ENCODE measurements at regions not wholly inside any gene's neighbourhood (a gene's known extent, or its start where the extent isn't known, plus 50 kb on each side); places are given as distances from the start of the nearest gene placed in this dataset.

DNA sequence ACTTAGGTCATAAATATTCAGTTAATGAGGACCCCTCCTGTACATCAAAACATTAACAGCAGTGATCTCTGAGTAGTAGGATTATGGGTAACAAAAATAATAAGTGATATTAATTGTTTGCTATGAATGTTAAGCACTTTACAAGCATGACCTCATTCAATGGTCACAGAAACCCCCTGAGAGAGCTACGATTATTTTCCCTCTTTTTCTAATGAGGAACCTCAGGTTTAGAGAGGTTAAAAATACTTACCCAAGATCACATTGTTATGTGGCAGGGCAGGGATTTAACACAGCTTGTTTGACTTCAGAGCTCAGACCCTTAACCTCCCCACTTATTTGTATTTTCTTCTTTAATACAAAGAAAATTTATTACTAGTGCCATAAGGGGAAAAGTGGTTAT, 228.2 kb downstream of the TBL1XR1 start:
- TF ChIP-seq, protein P1, sequence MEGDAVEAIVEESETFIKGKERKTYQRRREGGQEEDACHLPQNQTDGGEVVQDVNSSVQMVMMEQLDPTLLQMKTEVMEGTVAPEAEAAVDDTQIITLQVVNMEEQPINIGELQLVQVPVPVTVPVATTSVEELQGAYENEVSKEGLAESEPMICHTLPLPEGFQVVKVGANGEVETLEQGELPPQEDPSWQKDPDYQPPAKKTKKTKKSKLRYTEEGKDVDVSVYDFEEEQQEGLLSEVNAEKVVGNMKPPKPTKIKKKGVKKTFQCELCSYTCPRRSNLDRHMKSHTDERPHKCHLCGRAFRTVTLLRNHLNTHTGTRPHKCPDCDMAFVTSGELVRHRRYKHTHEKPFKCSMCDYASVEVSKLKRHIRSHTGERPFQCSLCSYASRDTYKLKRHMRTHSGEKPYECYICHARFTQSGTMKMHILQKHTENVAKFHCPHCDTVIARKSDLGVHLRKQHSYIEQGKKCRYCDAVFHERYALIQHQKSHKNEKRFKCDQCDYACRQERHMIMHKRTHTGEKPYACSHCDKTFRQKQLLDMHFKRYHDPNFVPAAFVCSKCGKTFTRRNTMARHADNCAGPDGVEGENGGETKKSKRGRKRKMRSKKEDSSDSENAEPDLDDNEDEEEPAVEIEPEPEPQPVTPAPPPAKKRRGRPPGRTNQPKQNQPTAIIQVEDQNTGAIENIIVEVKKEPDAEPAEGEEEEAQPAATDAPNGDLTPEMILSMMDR (IDR thresholded peaks at IDR 0.05; ENCODE audit: partially characterized antibody, unreplicated experiment) = no peak
- H3K9me3 Mint-ChIP-seq (ENCODE audit: unreplicated experiment) = no peaks in the 10 kb centered on the region
- no peak overlapping the region for H3K4me3 Mint-ChIP-seq (ENCODE audit: unreplicated experiment)
- no peaks in the 10 kb centered on the region for H3K4me1 Mint-ChIP-seq (ENCODE audit: low read depth, unreplicated experiment)
- H3K27me3 Mint-ChIP-seq (ENCODE audit: unreplicated experiment) = no peaks in the 10 kb centered on the region
- no peak for DNase-seq
- H3K36me3 Mint-ChIP-seq (ENCODE audit: unreplicated experiment) = no peaks in the 10 kb centered on the region
- no peak overlapping the region for H3K27ac Mint-ChIP-seq (ENCODE audit: unreplicated experiment)

DNA sequence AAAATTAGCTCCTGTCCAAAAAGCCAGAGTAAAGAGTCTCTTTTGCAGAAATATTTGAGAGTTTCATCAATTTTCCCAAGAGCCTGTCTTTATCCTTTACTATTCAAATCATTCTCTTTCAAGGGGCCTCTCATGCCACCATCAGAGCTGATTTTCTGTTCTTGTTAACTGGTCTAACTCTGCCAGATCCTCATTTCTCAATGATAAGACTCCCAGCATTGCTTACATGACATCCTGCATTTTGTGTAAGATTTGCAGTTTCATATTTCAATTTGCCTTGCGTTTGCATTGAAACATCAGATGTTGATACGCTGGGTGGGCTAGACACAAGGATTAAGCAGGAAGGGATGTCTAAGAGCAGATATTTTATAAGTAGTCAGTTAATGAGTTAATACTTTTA, 228.7 kb downstream of the TBL1XR1 start:
- Mint-ChIP-seq H3K9me3 (ENCODE audit: unreplicated experiment) (no peaks in the 10 kb centered on the region), H3K36me3 (ENCODE audit: unreplicated experiment) (no peaks in the 10 kb centered on the region)

DNA sequence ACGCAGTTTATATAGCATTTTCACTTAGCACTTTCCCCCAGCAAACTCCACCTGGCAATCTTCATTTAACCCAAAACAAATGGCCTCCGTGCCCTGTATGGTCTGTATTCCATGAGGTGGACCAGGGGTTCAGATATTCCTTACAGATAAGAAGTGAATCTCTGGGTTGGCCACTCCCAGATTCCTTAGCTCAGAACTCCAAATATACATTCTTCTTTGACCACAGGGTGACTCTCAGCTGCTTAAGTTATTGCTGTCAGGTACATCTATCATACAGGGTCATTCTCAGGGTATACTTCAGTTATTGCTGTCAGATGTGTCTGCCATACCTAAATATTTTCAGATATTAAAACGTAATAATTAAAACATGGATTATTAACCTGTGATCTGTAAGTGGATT, 229.8 kb downstream of the TBL1XR1 start:
- Mint-ChIP-seq H3K4me3 (ENCODE audit: unreplicated experiment) (no peak overlapping the region), H3K9me3 (ENCODE audit: unreplicated experiment) (no peaks in the 10 kb centered on the region), H3K27me3 (ENCODE audit: unreplicated experiment) (peaks cover 1% of the 10 kb centered on the region), H3K27ac (ENCODE audit: unreplicated experiment) (no peak overlapping the region), H3K4me1 (ENCODE audit: low read depth, unreplicated experiment) (no peaks in the 10 kb centered on the region), H3K36me3 (ENCODE audit: unreplicated experiment) (no peaks in the 10 kb centered on the region)
- TF ChIP-seq, protein P1 (IDR thresholded peaks at IDR 0.05; ENCODE audit: partially characterized antibody, unreplicated experiment) = no peak
- DNase-seq = no peak

More for the DNA sequence above, 228.7 kb downstream of the TBL1XR1 start:
- H3K27ac Mint-ChIP-seq (ENCODE audit: unreplicated experiment) = no peak overlapping the region
- H3K27me3 Mint-ChIP-seq (ENCODE audit: unreplicated experiment) = no peaks in the 10 kb centered on the region
- DNase-seq = no peak
- TF ChIP-seq, protein P1 (IDR thresholded peaks at IDR 0.05; ENCODE audit: partially characterized antibody, unreplicated experiment) = no peak
- H3K4me1 Mint-ChIP-seq (ENCODE audit: low read depth, unreplicated experiment) = no peaks in the 10 kb centered on the region
- H3K4me3 Mint-ChIP-seq (ENCODE audit: unreplicated experiment) = no peak overlapping the region

GRCh38 chr3:176964661-176965060, 232.6 kb downstream of the TBL1XR1 start:
- Mint-ChIP-seq H3K4me1 (ENCODE audit: low read depth, unreplicated experiment) (peaks cover 2% of the 10 kb centered on the region), H3K4me3 (ENCODE audit: unreplicated experiment) (no peak overlapping the region), H3K27ac (ENCODE audit: unreplicated experiment) (no peak overlapping the region), H3K27me3 (ENCODE audit: unreplicated experiment) (peaks cover 1% of the 10 kb centered on the region), H3K9me3 (ENCODE audit: unreplicated experiment) (no peaks in the 10 kb centered on the region), H3K36me3 (ENCODE audit: unreplicated experiment) (no peaks in the 10 kb centered on the region)
- TF ChIP-seq, protein P1 (IDR thresholded peaks at IDR 0.05; ENCODE audit: partially characterized antibody, unreplicated experiment) = no peak
- no peak for DNase-seq

DNA sequence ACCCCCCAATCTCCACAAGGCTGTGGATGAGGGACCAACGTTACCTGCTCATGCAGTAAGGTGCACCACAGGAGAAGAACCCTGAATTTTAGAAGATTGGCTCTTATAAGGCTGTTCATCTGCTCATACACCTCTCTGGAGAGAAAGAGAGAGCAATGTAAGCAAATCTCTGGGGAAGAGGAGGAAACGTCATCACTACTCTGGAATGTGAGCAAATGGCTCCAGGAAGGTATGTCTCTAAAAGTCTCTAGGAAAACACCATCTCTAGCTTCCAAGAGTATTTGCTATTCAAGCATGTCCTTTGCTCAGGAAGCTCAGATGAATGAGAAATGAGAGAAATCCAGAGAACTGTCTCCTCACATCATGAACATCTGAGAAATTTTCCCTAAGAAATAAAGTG, 235.4 kb downstream of the TBL1XR1 start:
- Mint-ChIP-seq H3K36me3 (ENCODE audit: unreplicated experiment) (no peaks in the 10 kb centered on the region), H3K4me1 (ENCODE audit: low read depth, unreplicated experiment) (peaks cover 2% of the 10 kb centered on the region), H3K27me3 (ENCODE audit: unreplicated experiment) (peaks cover 1% of the 10 kb centered on the region), H3K9me3 (ENCODE audit: unreplicated experiment) (no peaks in the 10 kb centered on the region), H3K27ac (ENCODE audit: unreplicated experiment) (no peak overlapping the region), H3K4me3 (ENCODE audit: unreplicated experiment) (no peak overlapping the region)
- no peak for DNase-seq
- TF ChIP-seq, protein P1 (IDR thresholded peaks at IDR 0.05; ENCODE audit: partially characterized antibody, unreplicated experiment) = no peak

All from glutamatergic neuron (in vitro differentiated cells).